ENCODE measurements at regions not wholly inside any gene's neighbourhood (a gene's known extent, or its start where the extent isn't known, plus 50 kb on each side); places are given as distances from the start of the nearest gene placed in this dataset.

GRCh38 chr17:20908313-20909267 lies 134.2 kb downstream of the USP22 start (continued):
- TF ChIP-seq ZNF280B (CRISPR knock-in tag; IDR thresholded peaks at IDR 0.05) (no peak), DACH1 (IDR thresholded peaks at IDR 0.05; ENCODE audit: partially characterized antibody) (no peak), NCOA4 (IDR thresholded peaks at IDR 0.05; ENCODE audit: partially characterized antibody) (no peak), TRIM24 (IDR thresholded peaks at IDR 0.05) (no peak), ZBTB8A (IDR thresholded peaks at IDR 0.05; ENCODE audit: partially characterized antibody) (no peak), SRSF1 (IDR thresholded peaks at IDR 0.05; ENCODE audit: low read depth, low read length) (no peak), KLF6 (CRISPR knock-in tag; IDR thresholded peaks at IDR 0.05; ENCODE audit: borderline replicate concordance) (no peak), HOXB6 (CRISPR knock-in tag; IDR thresholded peaks at IDR 0.05; ENCODE audit: borderline replicate concordance) (no peak), ARNT (IDR thresholded peaks at IDR 0.05) (no peak), USF1 (CRISPR knock-in tag; IDR thresholded peaks at IDR 0.05) (no peak), ZFP30 (CRISPR knock-in tag; IDR thresholded peaks at IDR 0.05; ENCODE audit: borderline replicate concordance) (no peak), FOXJ3 (CRISPR knock-in tag; IDR thresholded peaks at IDR 0.05) (no peak), HDAC1 (IDR thresholded peaks at IDR 0.05) (no peak), SUPT5H (IDR thresholded peaks at IDR 0.05) (no peak), BHLHE40 (IDR thresholded peaks at IDR 0.05; ENCODE audit: low read length) (no peak), SMC3 (conservative IDR thresholded peaks at IDR 0.05; ENCODE audit: insufficient read depth, low read depth, low read length) (no peak), ZNF197 (CRISPR knock-in tag; IDR thresholded peaks at IDR 0.05; ENCODE audit: low read depth) (no peak), GATA2 (CRISPR knock-in tag; IDR thresholded peaks at IDR 0.05) (no peak), MECOM (CRISPR knock-in tag; IDR thresholded peaks at IDR 0.05) (no peak), HIVEP1 (CRISPR knock-in tag; IDR thresholded peaks at IDR 0.05) (no peak), RBM15 (IDR thresholded peaks at IDR 0.05; ENCODE audit: insufficient read depth, low read length) (no peak)
- TF ChIP-seq, protein P1, sequence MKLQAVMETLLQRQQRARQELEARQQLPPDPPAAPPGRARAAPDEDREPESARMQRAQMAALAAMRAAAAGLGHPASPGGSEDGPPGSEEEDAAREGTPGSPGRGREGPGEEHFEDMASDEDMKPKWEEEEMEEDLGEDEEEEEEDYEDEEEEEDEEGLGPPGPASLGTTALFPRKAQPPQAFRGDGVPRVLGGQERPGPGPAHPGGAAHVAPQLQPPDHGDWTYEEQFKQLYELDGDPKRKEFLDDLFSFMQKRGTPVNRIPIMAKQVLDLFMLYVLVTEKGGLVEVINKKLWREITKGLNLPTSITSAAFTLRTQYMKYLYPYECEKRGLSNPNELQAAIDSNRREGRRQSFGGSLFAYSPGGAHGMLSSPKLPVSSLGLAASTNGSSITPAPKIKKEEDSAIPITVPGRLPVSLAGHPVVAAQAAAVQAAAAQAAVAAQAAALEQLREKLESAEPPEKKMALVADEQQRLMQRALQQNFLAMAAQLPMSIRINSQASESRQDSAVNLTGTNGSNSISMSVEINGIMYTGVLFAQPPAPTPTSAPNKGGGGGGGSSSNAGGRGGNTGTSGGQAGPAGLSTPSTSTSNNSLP (IDR thresholded peaks at IDR 0.05; ENCODE audit: borderline replicate concordance, low read depth, low read length): no peak
